Left cardiac atrium (tissue), 4 donors: ENCODE measurements at regions not wholly inside any gene's neighbourhood (a gene's known extent, or its start where the extent isn't known, plus 50 kb on each side); places are given as distances from the start of the nearest gene placed in this dataset.
"Not testable (repeated sequence)": the region's sequence is repeated elsewhere in the genome, so short reads cannot be mapped to it uniquely, and the experiment has no call there.

Experiments
- ATAC-seq, 2 donors: fragments of 200-7000 bp; cut with Tn5 transposase; one replicate each; pipeline ENCODE4 v1.9.1; 2020; ENCODE audit warnings: mild to moderate bottlenecking in 2 of 2, moderate library complexity in 2 of 2
- DNase-seq: peaks from one replicate; pipeline ENCODE4 v3.0.0-alpha.2; 2020
- intact Hi-C, 2 donors: fragments of 100-400 bp; cut with DNase I; formaldehyde crosslinking; loops; one replicate each; pipeline versions ENCODE4 v1.14.1 to v1.15.1; 2022 to 2023
- donor health status: DM: no; HTN: yes; CAD: no.
- donor health status: DM: no; HTN: yes; CAD: no; lungs with severe emphysema.
- donor health status: DM: yes; HTN: yes; CAD: no.
- donor health status: Dilated cardiomyopathy.

GRCh38 chr12:84134797-84135366 is 777.7 kb downstream of the SLC6A15 start:
- DNase-seq: no peak
- ATAC-seq: no peak
- intact Hi-C loops: no loop called here

DNA sequence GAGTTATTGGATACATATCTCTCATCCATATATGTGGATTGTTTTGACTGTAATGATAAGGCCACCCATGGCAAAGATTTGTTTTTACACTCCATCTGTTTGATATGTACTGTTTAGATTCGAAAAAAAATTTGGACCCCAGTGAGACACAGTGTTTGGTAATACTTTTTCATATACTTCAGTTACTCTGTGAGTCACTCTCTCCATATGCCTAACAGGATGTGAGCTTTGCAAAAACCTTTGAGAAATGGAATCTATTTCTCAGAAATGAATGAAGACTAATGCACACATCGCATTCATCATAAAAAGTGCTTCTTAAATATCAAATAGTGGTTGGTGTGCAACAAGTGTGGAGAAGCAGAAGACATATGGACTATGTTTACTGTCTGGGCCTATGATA is 781.5 kb downstream of the SLC6A15 start:
- DNase-seq: no peak
- intact Hi-C loops: no loop called here

DNA sequence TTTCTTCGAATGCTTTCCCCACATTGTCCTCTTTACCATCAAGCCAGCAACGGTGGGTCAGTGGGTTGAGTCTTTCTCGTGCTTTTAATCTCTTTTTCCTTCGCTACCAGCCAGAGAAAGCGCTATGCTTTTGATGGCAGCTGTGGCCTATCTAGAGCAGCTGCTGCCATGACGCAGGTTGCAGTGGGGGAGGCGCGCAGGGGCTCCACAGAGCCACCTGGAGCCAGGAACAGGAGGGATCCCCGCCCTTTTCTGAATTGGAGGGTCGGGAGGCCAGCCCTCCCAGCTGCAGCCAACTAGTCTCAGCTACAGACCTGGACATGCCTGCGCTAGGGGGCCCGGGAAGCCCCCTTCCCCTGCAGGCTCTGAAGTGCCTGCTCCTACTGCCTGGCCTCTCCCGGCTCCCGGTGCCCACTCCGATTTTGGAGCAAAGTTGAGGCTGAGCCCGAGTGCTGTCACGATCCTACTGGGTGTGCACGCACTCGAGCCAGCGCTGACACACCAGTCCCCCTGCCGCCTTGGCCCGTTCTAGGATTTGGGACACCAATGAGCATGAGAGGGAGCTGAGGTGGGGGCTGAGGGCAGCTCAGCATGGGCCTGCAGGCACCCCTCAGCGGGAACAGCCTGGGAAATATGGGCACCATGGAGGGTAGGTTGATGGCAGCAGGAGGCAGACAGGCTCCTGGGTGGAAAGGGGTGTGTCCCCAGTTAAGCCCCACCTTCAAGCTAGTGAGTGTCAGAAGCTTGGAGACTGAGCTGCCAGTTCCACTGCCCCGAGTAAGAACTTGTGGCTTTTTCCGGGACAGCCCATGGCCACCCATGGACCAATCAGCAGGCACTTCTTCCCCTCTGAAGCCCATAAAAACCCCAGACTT is 784.2 kb downstream of the SLC6A15 start:
- intact Hi-C loops: no loop called here
- no peak for DNase-seq
- ATAC-seq: no peak

More for the DNA sequence above, 781.5 kb downstream of the SLC6A15 start:
- ATAC-seq: no peak

- no peak for DNase-seq
- intact Hi-C loops: no loop called here
- no peak for ATAC-seq
Measured at GRCh38 chr12:84124211-84124610, 788.4 kb downstream of the SLC6A15 start.

DNA sequence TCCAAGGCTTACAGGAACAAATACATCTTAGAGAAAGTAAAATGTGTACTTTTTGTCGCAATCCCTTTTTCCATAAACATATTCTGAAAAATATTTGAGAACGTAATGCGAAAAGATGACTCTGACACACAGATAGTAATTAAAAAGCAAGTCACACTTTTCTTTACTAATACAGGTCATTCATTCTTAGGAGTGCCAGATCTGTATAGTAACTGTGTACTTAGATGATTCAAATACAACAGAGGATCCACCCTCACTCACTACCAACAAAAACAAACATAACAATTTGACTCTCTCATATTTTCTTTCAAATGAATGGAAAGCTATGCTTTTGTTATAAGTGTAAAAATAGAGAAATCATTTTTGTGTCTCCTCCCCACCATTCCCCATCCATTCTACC is 795.4 kb downstream of the SLC6A15 start:
- intact Hi-C loops: no loop called here
- no peak for DNase-seq
- ATAC-seq: no peak

GRCh38 chr12:84113666-84114065 is 798.9 kb downstream of the SLC6A15 start:
- no peak for DNase-seq
- no peak for ATAC-seq
- intact Hi-C loops: no loop called here

GRCh38 chr12:84103886-84104285 is 808.7 kb downstream of the SLC6A15 start:
- intact Hi-C loops, DNase-seq, ATAC-seq: not testable (repeated sequence)

DNA sequence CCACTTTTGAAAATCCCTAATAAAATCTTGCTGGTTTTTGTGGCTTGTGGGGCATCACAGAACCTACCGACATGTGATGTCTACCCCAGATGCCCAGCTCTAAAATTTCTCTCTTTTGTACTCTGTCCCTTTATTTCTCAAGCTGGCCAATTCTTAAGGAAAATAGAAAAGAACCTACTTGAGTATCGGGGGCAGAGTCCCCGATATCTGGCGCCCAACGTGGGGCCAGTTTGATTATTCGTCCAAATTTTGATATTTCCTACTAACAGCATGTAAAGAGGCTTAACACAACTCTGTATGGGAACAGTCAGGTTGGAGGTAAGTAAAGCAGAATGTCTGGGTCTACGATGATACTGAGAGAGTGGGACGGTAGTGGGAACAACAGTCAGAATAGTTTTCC is 810.6 kb downstream of the SLC6A15 start:
- ATAC-seq, intact Hi-C loops: not testable (repeated sequence)

DNA sequence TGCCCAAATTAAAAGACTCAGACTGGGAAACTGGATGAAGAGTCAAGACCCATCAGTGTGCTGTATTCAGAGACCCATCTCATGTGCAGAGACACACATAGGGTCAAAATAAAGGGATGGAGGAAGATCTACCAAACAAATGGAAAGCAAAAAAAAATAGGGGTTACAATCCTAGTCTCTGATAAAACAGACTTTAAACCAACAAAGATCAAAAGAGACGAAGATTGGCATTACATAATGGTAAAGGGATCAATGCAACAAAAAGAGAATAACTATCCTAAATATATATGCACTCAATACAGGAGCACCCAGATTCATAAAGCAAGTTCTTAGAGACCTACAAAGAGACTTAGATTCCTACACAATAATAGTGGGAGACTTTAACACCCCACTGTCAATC is 813.0 kb downstream of the SLC6A15 start:
- intact Hi-C loops, DNase-seq, ATAC-seq: not testable (repeated sequence)

More for the DNA sequence above, 810.6 kb downstream of the SLC6A15 start:
- DNase-seq: not testable (repeated sequence)

- ATAC-seq (no peak), DNase-seq (no peak)
- intact Hi-C loops: no loop called here
Measured at GRCh38 chr12:84091651-84092050, 820.9 kb downstream of the SLC6A15 start.

GRCh38 chr12:84089356-84089755 is 823.2 kb downstream of the SLC6A15 start:
- intact Hi-C loops: no loop called here
- DNase-seq (no peak), ATAC-seq (no peak)

DNA sequence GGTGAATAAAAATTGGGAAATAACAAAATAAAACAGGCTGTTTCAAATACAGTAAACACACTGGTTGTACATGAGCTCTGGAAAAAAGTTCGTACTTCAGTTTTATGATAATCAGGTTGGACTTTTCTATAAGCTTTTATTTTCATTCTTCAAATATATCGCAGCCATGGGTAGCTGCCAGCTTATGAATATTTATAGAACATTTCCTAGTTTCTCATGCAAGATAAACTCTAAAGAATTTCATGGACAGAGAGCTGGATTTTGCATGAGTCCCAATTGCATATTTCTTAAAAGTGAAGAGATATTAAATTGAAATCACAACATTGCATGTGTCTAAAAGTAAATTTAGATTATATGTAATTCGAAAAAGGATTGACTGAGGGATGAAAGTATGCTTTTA is 827.6 kb downstream of the SLC6A15 start:
- DNase-seq (no peak), ATAC-seq (no peak)
- intact Hi-C loops: no loop called here

GRCh38 chr12:84079626-84080025 is 833.0 kb downstream of the SLC6A15 start:
- no peak for DNase-seq
- ATAC-seq: no peak
- intact Hi-C loops: no loop called here

- intact Hi-C loops: no loop called here
- ATAC-seq (no peak), DNase-seq (no peak)
Measured at GRCh38 chr12:84077679-84078078, 834.9 kb downstream of the SLC6A15 start.

- ATAC-seq (no peak), DNase-seq (no peak)
- intact Hi-C loops: no loop called here
Measured at GRCh38 chr12:84075991-84076390, 836.6 kb downstream of the SLC6A15 start.

GRCh38 chr12:84073401-84073800 is 839.2 kb downstream of the SLC6A15 start:
- intact Hi-C loops: no loop called here
- ATAC-seq: no peak
- DNase-seq: no peak

DNA sequence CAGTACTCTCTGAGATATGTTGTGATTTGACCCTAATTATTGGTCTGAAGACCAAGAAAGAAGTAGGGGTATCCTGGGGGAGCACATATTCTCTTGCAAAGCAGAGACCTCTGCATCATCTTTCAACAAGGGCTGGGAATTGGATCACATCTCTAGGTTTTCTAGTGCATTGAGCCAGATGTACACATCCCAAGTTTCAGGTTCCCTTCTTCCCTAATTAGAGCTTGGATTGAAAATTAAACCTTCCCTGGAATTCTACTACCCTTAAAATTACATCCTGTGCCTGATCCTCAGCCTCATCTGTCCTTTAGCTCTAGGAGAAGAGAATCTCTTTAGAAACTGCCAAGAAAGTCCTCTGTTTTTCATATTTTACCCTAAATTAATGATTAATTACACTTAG is 839.6 kb downstream of the SLC6A15 start:
- DNase-seq (no peak), ATAC-seq (no peak)
- intact Hi-C loops: no loop called here

DNA sequence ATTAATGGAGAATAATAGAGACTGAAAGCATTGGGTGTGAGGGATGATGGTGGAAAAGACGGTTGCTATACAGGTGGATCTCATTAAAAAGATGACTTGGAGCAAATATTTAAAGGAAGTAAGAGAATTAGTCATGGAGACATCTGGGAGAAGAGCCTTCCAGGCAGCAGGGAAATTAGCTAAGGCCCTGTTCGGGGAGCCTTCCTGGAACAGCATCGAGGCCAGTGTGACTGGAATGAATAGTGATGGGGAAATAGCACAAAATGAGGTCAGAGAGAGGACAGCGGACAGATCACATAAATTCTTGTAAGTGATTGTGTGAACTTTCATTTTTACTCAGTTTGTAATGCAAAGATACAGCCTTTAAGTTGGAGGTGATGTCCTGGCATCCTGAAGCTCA is 842.3 kb downstream of the SLC6A15 start:
- ATAC-seq (no peak), DNase-seq (no peak)
- intact Hi-C loops: no loop called here

GRCh38 chr12:84069699-84070098 is 842.9 kb downstream of the SLC6A15 start:
- intact Hi-C loops: no loop called here
- ATAC-seq (no peak), DNase-seq (no peak)

DNA sequence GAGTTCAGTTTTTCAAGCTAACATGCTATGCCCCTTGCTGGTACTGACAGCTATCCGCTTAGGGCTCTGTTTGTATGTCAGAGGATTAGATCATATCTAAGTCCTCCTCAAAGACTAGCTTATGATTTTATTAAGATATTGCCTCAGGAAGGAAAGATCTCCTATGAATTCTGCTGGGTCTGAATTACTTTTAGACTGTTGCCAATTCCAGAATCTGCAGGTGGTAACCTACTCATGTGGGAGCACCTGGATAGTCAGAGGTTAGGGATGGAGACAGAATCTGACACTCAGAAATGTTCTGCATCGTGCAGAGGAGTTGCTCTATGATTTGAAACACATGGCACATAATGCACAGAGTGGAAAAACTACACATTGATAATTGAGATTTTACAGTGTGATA is 843.4 kb downstream of the SLC6A15 start:
- intact Hi-C loops: no loop called here
- ATAC-seq (no peak), DNase-seq (no peak)

DNA sequence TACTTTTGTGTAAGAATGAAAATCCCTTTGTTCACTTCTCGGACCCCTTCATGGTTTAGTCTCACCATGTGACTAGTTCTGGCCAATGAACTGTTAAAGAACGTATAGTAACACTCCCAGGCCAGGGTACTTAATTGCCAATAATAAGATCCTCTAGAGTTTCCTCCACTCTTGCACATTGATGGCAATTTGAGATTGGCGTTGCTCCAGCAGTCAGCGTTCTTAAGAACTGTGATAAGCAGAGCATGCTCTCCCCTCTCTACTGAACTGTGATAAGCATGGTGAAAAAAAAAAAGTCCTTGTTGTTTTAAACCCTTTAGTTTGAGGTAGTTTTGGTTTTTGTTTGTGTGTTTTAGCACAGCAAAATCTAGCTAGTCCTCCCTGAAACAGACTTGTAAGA is 854.5 kb downstream of the SLC6A15 start:
- no peak for DNase-seq
- no peak for ATAC-seq
- intact Hi-C loops: no loop called here
